Fibroblast of pulmonary artery (primary cell): ENCODE measurements at regions not wholly inside any gene's neighbourhood (a gene's known extent, or its start where the extent isn't known, plus 50 kb on each side); places are given as distances from the start of the nearest gene placed in this dataset.
A peak's percentile ranks its signal among the peaks of the same experiment; 100 is the strongest.

Source experiments
- DNase-seq: peaks from one replicate; pipeline ENCODE4 v3.0.0-alpha.2; 2010; ENCODE audit warnings: low read depth
- H3K4me3 ChIP-seq: replicated peaks from 2 replicates; pipeline ENCODE4 v1.5.1; 2011; ENCODE audit warnings: low read depth, mild to moderate bottlenecking, control low read depth, low read length, moderate library complexity
- TF ChIP-seq, protein P1 (sequence below): IDR thresholded peaks from 2 replicates; pipeline ENCODE4 v1.5.1; 2011; ENCODE audit warnings: mild to moderate bottlenecking, control low read depth, low read length, inconsistent platforms; ENCODE audit errors: missing control alignments

DNA sequence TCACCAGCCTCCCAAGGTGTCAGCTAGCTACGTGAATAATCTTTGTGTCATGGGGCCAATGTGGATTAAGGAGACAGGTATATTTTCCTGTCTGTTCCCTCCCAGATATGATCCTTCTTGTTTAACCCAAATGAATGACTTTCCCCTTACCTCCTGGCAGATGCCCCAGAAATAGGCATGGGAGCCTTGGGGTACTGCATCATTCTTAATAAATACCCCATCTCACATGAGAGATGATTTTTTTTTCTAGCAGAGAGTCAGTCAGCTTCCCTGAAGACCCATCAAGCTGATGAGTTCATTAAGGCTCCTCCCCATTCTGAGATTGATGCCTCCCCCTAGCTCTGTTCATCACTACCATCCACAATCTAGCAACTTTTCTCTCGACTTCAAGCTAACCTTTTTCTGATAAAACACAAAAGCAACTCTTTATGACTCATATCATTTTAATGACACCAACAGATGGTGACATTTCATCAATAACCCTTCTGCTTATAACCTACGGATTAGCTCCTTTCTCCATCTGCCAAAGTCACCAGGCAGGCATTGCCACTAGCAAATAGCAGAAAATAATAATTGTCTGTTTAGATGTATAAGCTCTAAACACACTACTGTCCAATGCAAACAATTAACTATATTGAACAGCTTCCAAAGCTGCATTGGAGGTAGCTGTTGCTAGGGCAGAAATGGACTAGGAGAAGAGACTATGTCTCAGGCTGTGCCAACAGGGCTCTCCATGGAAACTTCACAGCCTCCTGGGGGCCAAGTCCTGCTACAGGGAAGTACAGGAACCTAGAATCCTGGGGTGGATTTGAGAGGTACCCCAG lies 143.7 kb downstream of the ACER2 start:
- DNase-seq, result no peak
- no peak overlapping the region for H3K4me3 ChIP-seq
- TF ChIP-seq, protein P1, sequence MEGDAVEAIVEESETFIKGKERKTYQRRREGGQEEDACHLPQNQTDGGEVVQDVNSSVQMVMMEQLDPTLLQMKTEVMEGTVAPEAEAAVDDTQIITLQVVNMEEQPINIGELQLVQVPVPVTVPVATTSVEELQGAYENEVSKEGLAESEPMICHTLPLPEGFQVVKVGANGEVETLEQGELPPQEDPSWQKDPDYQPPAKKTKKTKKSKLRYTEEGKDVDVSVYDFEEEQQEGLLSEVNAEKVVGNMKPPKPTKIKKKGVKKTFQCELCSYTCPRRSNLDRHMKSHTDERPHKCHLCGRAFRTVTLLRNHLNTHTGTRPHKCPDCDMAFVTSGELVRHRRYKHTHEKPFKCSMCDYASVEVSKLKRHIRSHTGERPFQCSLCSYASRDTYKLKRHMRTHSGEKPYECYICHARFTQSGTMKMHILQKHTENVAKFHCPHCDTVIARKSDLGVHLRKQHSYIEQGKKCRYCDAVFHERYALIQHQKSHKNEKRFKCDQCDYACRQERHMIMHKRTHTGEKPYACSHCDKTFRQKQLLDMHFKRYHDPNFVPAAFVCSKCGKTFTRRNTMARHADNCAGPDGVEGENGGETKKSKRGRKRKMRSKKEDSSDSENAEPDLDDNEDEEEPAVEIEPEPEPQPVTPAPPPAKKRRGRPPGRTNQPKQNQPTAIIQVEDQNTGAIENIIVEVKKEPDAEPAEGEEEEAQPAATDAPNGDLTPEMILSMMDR, result no peak

DNA sequence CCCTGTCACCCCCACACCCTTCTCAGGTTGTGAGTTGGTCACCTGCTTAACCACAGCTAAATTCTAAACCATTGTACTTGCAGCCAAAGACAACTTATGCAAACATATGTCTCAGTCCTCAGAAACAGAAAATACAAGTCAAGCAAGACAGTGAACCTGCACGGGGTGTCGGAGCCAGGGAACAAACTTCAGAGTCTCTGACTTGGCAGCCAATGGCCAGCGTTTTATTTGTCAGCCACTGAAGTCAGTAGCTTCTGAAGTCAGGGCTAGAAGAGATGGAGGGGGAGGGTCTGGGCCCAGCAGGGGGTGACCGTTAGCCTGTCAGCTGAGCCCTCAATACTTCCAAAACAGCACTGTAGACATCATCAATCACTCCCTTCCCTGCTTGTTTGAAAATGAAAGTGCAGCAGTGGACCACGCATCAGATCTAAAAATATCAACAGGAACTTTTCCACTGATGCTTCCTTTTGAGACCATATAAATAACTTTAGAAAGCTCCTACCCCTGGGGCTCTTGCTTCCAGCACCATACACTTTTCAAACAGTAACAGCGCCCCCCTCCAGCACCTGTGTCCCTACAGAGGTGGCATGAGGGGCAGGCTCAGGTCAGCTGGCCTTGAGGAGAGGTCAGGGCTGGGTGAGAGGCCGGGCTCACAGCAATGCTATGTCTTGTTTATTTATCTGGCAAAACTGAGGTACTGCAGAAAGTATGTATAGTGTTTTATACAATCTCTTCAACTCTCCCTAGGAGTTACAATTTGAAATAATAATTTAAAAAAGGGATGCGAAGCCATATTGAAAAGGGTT lies 142.5 kb downstream of the ACER2 start:
- TF ChIP-seq, protein P1, result no peak
- H3K4me3 ChIP-seq, result no peak overlapping the region
- no peak for DNase-seq

DNA sequence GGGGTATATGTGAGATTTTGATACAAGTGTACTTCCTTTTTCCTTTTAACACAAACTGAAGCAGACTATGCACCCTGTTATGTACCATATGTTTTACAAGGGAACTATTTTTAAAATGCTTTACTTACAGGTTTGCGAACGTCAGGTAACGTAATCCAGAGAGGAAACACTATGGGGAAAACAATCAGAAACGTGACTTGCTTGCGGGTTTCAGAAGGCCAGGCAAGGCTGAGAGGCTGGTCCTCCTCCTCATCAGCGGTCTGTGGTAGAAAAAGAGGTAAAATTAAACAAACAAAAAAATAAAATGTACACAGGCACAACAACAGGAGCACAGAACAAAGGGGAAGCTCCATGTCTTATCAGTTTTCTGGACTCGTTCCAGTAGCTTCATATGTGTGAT lies 141.2 kb downstream of the ACER2 start:
- DNase-seq, result no peak
- TF ChIP-seq, protein P1, result no peak
- no peak overlapping the region for H3K4me3 ChIP-seq

DNA sequence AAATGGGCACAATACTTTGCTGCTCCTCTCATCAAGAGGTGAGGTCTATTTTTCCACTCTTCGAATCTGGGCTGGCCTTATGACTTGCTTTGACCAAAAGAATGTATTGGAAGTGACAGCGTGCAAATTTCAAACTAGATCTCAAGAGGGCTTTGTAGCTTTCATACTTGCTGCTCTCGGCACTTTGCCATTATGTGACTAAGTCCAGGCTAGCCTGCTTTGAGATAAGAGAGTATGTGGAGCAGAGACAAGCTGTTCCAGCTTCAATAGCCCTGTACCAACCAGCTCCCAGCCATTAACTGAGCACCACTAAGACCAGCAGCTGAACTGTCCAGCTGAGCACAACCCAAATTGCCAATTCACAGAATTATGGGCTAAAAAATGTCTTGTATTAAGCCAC lies 124.6 kb downstream of the ACER2 start:
- H3K4me3 ChIP-seq, result no peak overlapping the region
- DNase-seq, result peak; percentile 70
- TF ChIP-seq, protein P1, result no peak

DNA sequence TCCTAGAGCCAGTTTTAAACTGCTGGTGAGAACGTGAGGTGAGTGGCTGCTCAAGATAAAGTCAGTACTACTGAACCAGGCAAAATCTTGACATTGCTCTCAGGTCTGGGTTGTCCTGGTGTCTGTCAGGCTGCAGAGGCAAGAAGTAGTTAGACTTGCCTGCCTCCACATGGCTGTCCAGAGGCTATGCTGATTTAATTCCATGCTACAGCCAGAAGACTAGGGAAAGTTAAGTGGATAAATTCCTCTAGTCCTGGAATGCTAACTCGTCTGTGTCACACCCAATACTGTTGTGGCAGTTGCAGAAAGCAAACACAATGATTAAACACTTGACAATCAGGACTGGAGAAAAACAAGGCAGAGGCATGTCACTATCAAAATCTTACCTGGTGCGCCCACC lies 118.9 kb downstream of the ACER2 start:
- H3K4me3 ChIP-seq, result no peak overlapping the region
- TF ChIP-seq, protein P1, result no peak
- DNase-seq, result no peak

DNA sequence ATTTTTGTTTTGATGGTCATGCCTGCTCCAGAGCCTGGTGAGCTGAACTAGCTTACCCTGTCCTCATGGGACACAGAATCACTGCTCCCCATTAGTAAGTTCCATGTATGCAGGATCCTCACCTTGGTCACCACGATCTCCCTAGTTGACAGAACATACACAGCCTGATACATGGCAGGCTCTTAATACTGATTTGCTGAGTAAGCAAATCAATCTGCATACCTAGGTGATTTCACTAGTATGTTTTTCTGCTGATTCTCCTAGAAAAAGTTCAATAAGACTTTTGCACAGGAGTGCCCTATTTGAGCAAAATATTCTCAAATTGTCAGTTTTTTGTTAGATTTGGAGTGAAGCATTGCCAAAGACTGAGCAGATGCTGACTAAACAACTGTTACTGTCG lies 113.7 kb downstream of the ACER2 start:
- TF ChIP-seq, protein P1, result no peak
- no peak for DNase-seq
- no peak overlapping the region for H3K4me3 ChIP-seq

DNA sequence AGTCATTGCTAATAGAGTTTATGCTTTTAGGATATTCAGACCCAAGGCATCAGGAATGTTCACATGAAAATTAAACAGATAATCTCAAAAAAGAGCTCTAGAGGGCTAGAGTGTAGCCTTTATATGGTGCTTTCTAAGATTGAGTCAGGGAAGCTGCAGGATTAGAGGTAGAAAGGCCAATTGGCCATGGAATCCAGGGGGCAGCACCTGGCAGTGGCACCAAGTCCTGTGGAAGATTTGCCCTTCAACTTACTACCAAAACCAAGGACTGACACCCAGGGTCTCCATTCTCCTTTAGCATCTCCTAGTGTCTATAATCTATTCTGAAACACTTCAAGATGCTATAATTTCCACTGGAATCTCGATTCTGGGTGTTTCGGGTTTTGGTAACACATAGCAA lies 112.4 kb downstream of the ACER2 start:
- DNase-seq, result no peak
- TF ChIP-seq, protein P1, result no peak
- no peak overlapping the region for H3K4me3 ChIP-seq
